Forelimb muscle (tissue), 1 donor: ENCODE measurements at regions not wholly inside any gene's neighbourhood (a gene's known extent, or its start where the extent isn't known, plus 50 kb on each side); places are given as distances from the start of the nearest gene placed in this dataset.

Experiments
- DNase-seq: peaks from one replicate; pipeline ENCODE4 v3.0.0-alpha.2; 2013; ENCODE audit warnings: low read depth

GRCh38 chr2:144281476-144281875 lies 238.4 kb downstream of the ZEB2 start:
- DNase-seq, result no peak

DNA sequence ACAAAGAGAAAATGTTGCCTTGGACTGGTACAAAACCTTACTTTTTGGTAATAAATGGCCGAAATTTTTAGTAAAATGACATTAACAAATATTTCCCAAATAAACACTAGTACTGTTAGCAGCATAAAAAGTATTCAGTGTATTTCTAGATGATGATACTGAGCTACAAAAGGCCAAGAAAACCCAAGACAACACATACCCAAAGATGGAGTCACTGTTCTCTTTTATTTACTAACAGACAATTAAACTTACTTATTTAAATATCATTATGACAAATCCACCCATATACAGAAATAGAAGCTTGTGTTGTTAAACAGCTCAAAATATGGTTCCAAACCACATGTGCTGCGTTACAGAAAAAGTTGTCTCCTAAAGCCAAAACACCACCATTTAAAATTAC lies 239.9 kb downstream of the ZEB2 start:
- no peak for DNase-seq

GRCh38 chr2:144279165-144279564 lies 240.8 kb downstream of the ZEB2 start:
- no peak for DNase-seq

DNA sequence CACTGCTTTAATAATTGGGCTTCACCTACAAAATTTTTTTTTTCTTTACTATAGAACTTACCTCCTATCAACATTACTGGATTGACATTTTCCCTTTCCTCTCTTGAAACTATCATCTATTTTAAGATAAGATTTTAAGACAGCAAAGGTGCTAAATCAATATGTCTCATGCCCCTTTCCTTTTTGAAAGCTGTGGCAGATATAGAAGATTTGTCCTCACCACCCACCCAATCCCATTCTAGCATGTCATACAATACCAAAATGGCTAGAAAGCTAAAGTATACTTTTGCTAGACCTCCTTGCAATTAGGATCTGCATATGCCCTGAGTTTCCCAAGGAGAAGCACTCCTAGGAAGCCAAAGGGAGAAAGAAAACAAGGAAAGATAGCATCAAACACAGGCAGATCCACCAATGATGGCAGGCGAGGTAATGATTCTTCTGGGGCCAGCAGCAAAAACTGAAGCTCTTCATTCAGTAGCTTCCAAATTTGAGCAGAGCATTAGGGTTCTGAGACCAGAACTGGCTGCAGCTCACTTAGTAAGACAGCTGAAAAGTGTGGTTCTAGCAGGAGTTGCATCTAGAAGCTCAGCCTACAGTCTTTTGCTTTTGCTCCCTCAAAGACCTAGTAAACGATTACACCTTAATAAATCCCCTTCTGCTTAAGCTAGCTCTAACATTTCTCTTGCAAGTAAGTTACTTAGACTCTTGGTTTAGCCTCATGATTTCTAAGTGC lies 242.1 kb downstream of the ZEB2 start:
- no peak for DNase-seq

DNA sequence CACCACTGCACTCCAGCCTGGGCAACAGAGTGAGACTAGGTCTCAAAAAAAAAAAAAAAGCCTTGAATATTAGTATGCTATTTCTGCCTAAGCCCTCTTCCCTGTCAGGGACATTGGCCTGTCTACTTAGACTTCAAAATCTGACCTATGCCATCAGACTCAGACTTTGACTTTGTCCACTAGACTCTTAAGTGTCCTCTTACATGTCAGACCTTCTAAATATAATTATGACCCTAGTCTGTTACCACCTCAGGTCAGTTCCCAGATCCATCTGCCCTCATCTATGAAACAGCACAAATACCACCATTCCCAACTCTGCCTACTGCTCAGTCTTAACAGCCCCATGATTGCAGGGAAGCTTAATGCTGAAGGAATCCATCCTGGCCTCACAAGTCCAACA lies 244.6 kb downstream of the ZEB2 start:
- no peak for DNase-seq

DNA sequence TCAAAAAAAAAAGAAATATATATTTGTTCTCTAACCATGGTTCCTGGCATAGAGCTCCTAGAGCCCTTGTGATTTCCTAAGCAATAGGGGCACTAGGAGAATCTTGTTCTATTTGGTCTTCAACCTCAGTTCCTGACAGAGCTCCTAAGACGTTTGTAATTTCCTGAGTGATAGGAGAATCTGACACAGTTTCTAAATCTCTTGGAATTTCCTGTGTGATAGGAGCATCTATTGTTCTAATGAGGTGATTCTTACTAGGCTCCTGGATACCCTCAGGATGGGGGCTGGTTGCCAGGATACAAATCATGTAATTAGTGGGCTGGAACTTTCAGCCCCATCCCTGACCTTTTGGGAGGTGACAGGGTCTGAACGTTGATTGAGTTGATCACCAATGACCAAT lies 245.8 kb downstream of the ZEB2 start:
- no peak for DNase-seq

DNA sequence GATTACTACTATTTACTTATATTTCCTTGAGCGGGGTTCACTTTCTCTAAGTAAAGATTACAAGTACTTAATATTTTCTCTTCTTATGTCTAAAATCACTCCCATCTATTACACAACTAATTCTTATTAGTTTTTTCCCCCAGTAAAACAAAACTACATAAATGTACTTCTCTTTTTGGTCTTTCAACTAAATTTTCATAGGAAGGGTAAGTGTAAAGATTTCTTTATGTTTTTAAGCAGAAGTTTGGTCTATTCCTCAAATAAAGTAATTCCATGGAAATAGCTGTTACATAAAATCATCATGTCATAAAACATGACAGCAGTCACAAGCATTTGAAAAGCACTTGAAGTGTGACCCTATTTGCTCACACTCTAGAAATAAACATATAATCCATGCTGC lies 249.0 kb downstream of the ZEB2 start:
- no peak for DNase-seq

DNA sequence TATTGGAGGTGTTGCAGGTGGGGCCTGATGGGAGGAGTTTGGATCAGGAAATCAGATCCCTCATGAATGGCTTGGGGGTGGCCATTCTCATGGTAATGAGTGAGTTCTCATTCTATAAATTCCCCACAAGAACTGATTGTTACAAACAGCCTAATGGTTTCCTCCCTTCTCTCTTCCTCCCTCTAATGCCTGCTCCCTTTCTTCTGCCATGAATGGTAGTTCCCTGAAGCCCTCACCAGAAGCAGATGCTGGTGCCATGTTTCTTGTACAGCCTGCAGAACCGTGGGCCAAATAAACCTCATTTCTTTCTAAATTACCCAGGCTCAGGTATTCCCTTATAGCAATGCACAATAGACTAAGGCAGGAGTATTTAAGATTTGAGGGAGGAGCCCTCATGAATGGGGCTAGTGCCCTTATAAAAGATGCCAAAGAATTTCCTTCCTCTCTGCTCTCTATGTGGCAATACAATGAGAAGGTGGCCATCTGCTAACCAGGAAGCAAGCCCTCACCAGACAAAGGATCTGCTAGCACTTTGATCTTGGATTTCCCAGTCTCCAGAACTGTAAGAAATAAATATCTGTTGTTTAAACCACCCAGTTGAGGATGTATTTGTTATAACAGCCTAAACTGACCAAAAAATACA lies 251.8 kb downstream of the ZEB2 start:
- DNase-seq, result no peak

DNA sequence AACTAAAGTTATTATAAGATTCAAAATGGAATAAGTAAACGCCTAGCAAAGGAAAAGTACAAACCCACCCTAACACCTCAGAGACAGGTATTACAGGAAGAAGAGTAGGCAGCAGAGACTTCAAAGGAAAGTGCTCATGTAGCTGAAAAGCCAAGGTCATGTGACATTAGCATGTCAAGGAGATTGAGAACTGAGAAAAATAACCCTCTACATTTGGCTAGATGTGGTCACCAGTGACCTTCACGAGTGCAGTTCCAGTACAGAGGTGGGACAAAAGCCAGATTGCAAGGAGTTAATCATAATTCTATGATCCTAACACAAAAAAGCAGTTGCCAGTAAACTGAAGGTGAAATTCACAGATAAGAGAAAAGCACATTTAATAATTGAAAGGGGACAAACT lies 252.7 kb downstream of the ZEB2 start:
- no peak for DNase-seq

DNA sequence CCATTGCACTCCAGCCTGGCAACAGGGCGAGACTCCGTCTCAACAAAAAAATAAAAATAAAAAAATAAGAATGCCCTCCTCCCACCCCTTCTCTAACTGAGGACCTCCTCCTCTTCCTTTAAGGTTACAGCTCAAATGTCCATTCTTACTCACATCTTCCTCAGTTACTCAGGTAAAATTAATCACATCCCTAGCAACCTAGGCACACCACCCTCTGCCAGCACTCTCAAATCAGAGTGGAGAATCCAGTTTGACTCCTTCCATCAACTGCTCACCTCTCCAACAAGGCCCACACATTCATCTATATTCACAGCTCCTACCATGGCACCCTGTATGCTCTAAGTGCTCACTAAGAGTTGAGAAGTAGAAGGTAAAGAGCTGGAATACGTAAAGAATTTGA lies 254.3 kb downstream of the ZEB2 start:
- DNase-seq, result no peak

GRCh38 chr2:144261966-144262365 lies 258.0 kb downstream of the ZEB2 start:
- DNase-seq, result no peak

- no peak for DNase-seq
Measured at GRCh38 chr2:144261336-144261735, 258.6 kb downstream of the ZEB2 start.

GRCh38 chr2:144259332-144259731 lies 260.6 kb downstream of the ZEB2 start:
- no peak for DNase-seq

DNA sequence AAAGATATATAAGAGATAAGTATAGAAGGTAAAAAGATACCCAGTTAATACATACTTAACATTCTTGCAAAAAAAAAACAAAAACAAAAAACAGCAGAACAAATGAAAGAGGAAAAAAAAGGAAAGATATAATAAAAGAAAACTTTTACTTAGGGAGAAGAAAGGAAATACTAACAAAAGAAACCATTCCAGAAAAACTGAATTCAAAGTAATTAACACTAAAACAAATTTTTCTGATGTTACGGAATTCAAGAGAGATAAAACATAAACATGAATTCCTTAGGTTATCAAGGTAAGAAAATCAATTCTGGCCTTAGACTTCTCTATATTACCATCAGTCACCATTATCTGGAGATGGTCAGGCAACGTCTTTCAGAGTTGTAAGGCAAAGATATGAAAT lies 261.8 kb downstream of the ZEB2 start:
- no peak for DNase-seq

DNA sequence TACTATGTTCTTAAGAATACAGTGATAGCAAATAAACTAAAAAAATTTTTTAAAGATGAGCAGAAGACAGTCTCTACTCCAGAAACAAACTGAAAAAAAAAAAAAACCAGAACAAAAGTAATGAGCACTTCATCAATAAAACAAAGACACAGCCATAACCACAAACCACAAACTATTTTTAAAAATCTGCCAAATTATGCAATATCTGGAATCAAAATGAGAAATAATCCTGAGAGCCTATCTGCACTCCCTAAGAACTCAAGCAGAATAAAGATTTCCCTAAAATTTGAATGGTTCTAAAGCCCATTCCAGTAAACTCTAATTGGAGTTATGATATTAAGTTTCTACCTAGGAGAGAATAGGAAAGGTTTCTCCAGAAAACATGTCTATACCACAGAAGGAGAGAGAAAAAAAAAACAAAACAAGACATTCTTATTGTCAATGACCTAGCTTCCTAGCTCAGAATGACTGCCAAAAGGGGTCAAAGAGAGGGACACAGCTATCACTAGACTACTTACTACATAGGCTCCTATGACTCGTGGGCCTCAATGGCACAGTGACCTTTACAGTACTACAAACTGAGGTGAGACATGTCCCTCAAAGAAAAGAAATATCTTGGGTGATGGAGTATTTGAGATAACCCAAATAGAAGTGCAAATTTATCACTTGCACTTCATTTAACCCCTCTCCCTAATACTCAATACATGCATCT lies 262.8 kb downstream of the ZEB2 start:
- DNase-seq, result no peak

DNA sequence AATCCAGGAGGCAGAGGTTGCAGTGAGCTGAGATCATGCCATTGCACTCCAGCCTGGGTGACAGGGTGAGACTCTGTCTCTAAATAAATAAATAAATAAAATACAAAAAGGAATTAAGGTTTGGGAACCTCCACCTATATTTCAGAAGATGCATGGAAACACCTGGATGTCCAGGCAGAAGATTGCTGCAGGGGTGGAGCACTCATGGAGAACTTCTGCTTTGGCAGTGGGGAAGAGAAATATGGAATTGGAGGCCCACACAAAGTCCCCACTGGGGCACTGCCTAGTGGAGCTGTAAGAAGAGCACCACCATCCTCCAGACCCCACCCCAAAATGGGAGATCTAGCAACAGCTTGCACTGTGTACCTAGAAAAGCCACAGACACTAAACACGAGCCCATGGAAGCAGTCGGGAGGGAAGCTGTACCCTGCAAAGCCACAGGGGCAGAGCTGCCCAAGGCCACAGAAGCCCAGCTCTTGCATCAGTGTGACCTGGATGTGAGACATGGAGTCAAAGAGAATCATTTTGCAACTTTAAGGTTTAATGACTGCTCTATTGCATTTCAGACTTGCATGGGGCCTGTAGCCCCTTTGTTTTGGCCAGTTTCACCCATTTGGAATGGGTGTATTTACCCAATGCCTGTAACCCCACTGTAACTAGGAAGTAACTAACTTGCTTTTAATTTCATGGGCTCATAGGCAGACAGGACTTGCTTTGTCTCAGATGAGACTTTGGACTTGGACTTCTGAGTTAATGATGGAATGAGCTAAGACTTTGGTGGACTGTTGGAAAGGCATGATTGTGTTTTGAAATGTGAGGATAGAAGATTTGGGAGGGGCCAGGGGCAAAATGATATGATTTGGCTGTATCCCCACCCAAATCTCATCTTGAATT lies 265.3 kb downstream of the ZEB2 start:
- DNase-seq, result no peak

GRCh38 chr2:144253743-144254142 lies 266.2 kb downstream of the ZEB2 start:
- no peak for DNase-seq

GRCh38 chr2:144252694-144253093 lies 267.2 kb downstream of the ZEB2 start:
- DNase-seq, result no peak

GRCh38 chr2:144249035-144249637 lies 270.8 kb downstream of the ZEB2 start:
- DNase-seq, result no peak

DNA sequence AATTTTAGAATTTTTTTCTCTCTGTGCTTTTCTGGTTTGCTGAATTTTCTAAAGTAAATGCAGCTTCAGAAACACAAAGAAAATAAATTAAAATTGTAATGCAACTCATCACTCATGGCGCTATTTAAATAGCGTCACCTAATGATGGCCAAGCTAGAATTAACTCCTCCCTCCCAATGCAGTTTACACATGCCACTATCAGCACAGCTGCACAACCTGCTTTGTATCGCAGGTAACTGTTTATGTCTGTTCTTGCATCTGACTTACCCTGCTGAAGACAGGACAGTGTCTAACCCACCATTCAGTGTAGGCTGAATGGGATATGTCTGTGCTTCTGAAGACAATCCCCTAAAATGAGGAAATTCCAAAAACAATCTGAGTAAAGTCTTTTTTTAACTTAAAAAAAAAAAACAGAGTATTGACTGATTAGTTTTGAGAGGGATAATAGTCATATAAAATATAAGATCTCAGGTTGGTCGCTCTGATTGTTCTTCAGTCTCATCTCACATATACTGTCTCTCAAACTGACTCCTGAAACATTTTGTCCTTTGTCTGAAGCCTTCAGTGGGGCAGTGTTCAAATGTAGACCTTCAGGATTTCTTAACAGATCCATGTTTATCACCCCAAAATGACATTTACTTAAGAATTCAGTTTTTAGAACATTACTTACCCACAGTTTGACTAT lies 271.4 kb downstream of the ZEB2 start:
- no peak for DNase-seq

- DNase-seq, result no peak
Measured at GRCh38 chr2:144244938-144245337, 275.0 kb downstream of the ZEB2 start.
